Loucy (cell line): ENCODE measurements at regions not wholly inside any gene's neighbourhood (a gene's known extent, or its start where the extent isn't known, plus 50 kb on each side); places are given as distances from the start of the nearest gene placed in this dataset.

Experiments used
- H2AFZ ChIP-seq: fragments of 200-600 bp; sonication (generic); 2 replicates; pipeline ENCODE4 v1.6.0; 2016; ENCODE audit warnings: antibody characterized with exemption, mild to moderate bottlenecking, low read length, moderate library complexity
- H3F3A ChIP-seq: fragments of 200-600 bp; 2 replicates; pipeline ENCODE4 v1.6.0; 2016; ENCODE audit warnings: antibody characterized with exemption, low read depth, mild to moderate bottlenecking
- H3K27me3 ChIP-seq: fragments of 200-600 bp; sonication (generic); 2 replicates; pipeline ENCODE4 v1.6.1; 2014; ENCODE audit warnings: low read length, mild to moderate bottlenecking; ENCODE audit not compliant: insufficient read depth, poor library complexity, severe bottlenecking
- H3K36me3 ChIP-seq: fragments of 200-600 bp; sonication (generic); 2 replicates; pipeline ENCODE4 v1.6.1; 2016; ENCODE audit warnings: low read length; ENCODE audit not compliant: insufficient read depth
- H3K4me1 ChIP-seq: fragments of 200-600 bp; sonication (generic); 2 replicates; pipeline ENCODE4 v1.5.1; 2014; ENCODE audit warnings: low read length, mild to moderate bottlenecking; ENCODE audit not compliant: insufficient read depth, poor library complexity, severe bottlenecking
- H3K4me2 ChIP-seq: fragments of 200-600 bp; sonication (generic); 2 replicates; pipeline ENCODE4 v1.6.0; 2014; ENCODE audit warnings: antibody characterized with exemption, low read length, low read depth, mild to moderate bottlenecking; ENCODE audit not compliant: poor library complexity, severe bottlenecking
- H3K4me3 ChIP-seq: fragments of 200-600 bp; sonication (generic); 2 replicates; pipeline ENCODE4 v1.5.1; 2014; ENCODE audit warnings: low read length, mild to moderate bottlenecking, mixed read lengths; ENCODE audit not compliant: poor library complexity, severe bottlenecking
- H3K79me2 ChIP-seq: fragments of 200-600 bp; sonication (generic); 2 replicates; pipeline ENCODE4 v1.6.1; 2014; ENCODE audit warnings: low read length; ENCODE audit not compliant: insufficient read depth
- H3K9ac ChIP-seq: fragments of 200-600 bp; sonication (generic); 2 replicates; pipeline ENCODE4 v1.6.0; 2014; ENCODE audit warnings: mild to moderate bottlenecking, low read depth, low read length, moderate library complexity; ENCODE audit not compliant: poor library complexity, severe bottlenecking
- H3K9me2 ChIP-seq: fragments of 200-600 bp; sonication (generic); replicated peaks from 2 replicates; pipeline ENCODE4 v1.6.1; 2016; ENCODE audit warnings: low read depth, low read length, mixed read lengths
- H3K9me3 ChIP-seq: fragments of 200-600 bp; sonication (generic); 2 replicates; pipeline ENCODE4 v1.6.1; 2014; ENCODE audit warnings: mild to moderate bottlenecking, antibody characterized with exemption, low read length, low read depth; ENCODE audit not compliant: insufficient read depth
- H4K20me1 ChIP-seq: fragments of 200-600 bp; sonication (generic); 2 replicates; pipeline ENCODE4 v1.6.0; 2014; ENCODE audit warnings: antibody characterized with exemption, low read length, mild to moderate bottlenecking; ENCODE audit not compliant: insufficient read depth, poor library complexity, severe bottlenecking
- EZH2phosphoT487 ChIP-seq: fragments of 200-600 bp; IDR thresholded peaks from 2 replicates; pipeline ENCODE4 v1.6.1; 2018; ENCODE audit warnings: antibody characterized with exemption, mild to moderate bottlenecking, moderate library complexity, borderline replicate concordance
- TF ChIP-seq, protein P1 (sequence below): fragments of 200-600 bp; sonication (generic); conservative IDR thresholded peaks from 2 replicates; pipeline ENCODE4 v1.5.1; 2014; ENCODE audit warnings: mild to moderate bottlenecking, antibody characterized with exemption, low read length

GRCh38 chr6:139637766-139638165 is 263.3 kb upstream of the CITED2 start:
- Histone ChIP-seq H3F3A (no peaks in the 10 kb centered on the region), H4K20me1 (no peaks in the 10 kb centered on the region), H3K79me2 (no peaks in the 10 kb centered on the region), H3K27me3 (no peaks in the 10 kb centered on the region), H3K36me3 (no peaks in the 10 kb centered on the region), H3K4me2 (no peak overlapping the region), H2AFZ (no peak overlapping the region), H3K4me1 (peaks cover 18% of the 10 kb centered on the region), H3K9ac (no peak overlapping the region), H3K9me3 (no peaks in the 10 kb centered on the region), H3K9me2 (no peaks in the 10 kb centered on the region), H3K4me3 (no peak overlapping the region)
- TF ChIP-seq EZH2phosphoT487 = no peak
- TF ChIP-seq, protein P1, sequence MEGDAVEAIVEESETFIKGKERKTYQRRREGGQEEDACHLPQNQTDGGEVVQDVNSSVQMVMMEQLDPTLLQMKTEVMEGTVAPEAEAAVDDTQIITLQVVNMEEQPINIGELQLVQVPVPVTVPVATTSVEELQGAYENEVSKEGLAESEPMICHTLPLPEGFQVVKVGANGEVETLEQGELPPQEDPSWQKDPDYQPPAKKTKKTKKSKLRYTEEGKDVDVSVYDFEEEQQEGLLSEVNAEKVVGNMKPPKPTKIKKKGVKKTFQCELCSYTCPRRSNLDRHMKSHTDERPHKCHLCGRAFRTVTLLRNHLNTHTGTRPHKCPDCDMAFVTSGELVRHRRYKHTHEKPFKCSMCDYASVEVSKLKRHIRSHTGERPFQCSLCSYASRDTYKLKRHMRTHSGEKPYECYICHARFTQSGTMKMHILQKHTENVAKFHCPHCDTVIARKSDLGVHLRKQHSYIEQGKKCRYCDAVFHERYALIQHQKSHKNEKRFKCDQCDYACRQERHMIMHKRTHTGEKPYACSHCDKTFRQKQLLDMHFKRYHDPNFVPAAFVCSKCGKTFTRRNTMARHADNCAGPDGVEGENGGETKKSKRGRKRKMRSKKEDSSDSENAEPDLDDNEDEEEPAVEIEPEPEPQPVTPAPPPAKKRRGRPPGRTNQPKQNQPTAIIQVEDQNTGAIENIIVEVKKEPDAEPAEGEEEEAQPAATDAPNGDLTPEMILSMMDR = no peak

- Histone ChIP-seq H3K4me2 (no peak overlapping the region), H3K36me3 (no peaks in the 10 kb centered on the region), H3K4me3 (no peak overlapping the region), H2AFZ (no peak overlapping the region), H3K4me1 (peaks cover 14% of the 10 kb centered on the region), H3K79me2 (no peaks in the 10 kb centered on the region), H4K20me1 (no peaks in the 10 kb centered on the region), H3K9me3 (no peaks in the 10 kb centered on the region), H3K27me3 (no peaks in the 10 kb centered on the region), H3K9me2 (no peaks in the 10 kb centered on the region), H3F3A (no peaks in the 10 kb centered on the region), H3K9ac (no peak overlapping the region)
- TF ChIP-seq EZH2phosphoT487 = no peak
- TF ChIP-seq, protein P1 = no peak
These were observed 261.9 kb upstream of the CITED2 start for GRCh38 chr6:139636391-139636790.

DNA sequence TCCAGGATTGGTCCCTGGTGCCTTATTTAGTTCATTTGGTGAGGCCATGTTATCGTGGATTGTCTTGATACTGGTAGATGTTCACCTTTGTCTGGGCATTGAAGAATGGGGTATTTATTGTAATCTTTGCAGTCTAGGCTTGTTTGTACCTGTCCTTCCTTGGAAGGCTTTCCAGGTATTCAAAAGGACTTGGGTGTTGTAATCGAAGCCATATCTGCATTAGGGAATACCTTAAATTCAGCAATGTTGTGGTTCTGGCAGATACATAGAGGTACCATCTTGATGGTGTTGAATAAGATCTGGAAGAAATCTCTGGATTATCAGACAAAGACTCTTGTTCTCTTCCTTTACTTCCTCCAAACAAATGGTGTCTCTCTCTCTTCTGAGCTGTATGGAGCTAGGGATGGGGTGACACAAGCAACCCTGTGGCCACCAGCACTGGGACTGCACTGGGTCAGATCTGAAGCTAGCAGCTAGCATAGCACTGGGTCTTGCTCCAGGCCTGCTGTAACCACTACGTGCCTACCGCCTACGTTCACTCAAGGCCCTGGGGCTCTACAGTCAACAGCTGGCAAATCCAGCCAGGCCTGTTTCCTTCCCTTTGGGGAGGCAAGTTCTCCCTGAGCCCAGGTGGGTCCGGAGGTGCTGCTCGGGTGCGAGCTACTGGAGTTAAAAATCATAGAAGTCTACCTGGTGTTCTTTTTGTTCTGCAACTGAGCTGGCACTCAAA is 261.1 kb upstream of the CITED2 start:
- TF ChIP-seq, protein P1 = no peak
- no peak for TF ChIP-seq EZH2phosphoT487
- no peak overlapping the region for H2AFZ ChIP-seq
- H3K4me2 ChIP-seq = no peak overlapping the region

More for the DNA sequence above, 261.1 kb upstream of the CITED2 start:
- Histone ChIP-seq H3K4me1 (peaks cover 6% of the 10 kb centered on the region), H3K36me3 (no peaks in the 10 kb centered on the region), H4K20me1 (no peaks in the 10 kb centered on the region), H3K27me3 (no peaks in the 10 kb centered on the region), H3K79me2 (no peaks in the 10 kb centered on the region), H3K9me2 (no peaks in the 10 kb centered on the region), H3K9me3 (no peaks in the 10 kb centered on the region), H3K9ac (no peak overlapping the region), H3K4me3 (no peak overlapping the region), H3F3A (no peaks in the 10 kb centered on the region)
